SK-N-SH treated with all-trans-retinoic acid at 6 μM for 48 hours (cell line): ENCODE measurements at regions not wholly inside any gene's neighbourhood (a gene's known extent, or its start where the extent isn't known, plus 50 kb on each side); places are given as distances from the start of the nearest gene placed in this dataset.

Experiments
- ATAC-seq: fragments of 200-7000 bp; cut with Tn5 transposase; 3 replicates; pipeline ENCODE4 v1.9.1; 2020; ENCODE audit warnings: mild to moderate bottlenecking, moderate library complexity
- ARNTL ChIP-seq: fragments of 450-650 bp; formaldehyde crosslinking; IDR thresholded peaks from 2 replicates; pipeline ENCODE4 v1.5.0; 2020; ENCODE audit warnings: low read depth, mild to moderate bottlenecking, moderate library complexity, borderline replicate concordance
- BACH2 ChIP-seq: fragments of 250-450 bp; sonication (Bioruptor Pico); IDR thresholded peaks from 2 replicates; pipeline ENCODE4 v1.9.0; 2021; ENCODE audit warnings: mild to moderate bottlenecking, borderline replicate concordance
- CSDC2 ChIP-seq: fragments of 250-450 bp; sonication (Bioruptor Pico); IDR thresholded peaks from 2 replicates; pipeline ENCODE4 v1.5.0; 2020; ENCODE audit warnings: mild to moderate bottlenecking, moderate library complexity
- ESRRG ChIP-seq: fragments of 250-450 bp; sonication (Bioruptor Pico); IDR thresholded peaks from 2 replicates; pipeline ENCODE4 v1.6.1; 2021; ENCODE audit warnings: mild to moderate bottlenecking
- GLIS3 ChIP-seq: fragments of 250-450 bp; sonication (Bioruptor Pico); IDR thresholded peaks from 2 replicates; pipeline ENCODE4 v1.5.0; 2020; ENCODE audit warnings: mild to moderate bottlenecking, moderate library complexity
- ISL1 ChIP-seq: fragments of 250-450 bp; sonication (Bioruptor Pico); IDR thresholded peaks from 2 replicates; pipeline ENCODE4 v2.1.2; 2022; ENCODE audit warnings: mild to moderate bottlenecking, moderate library complexity
- OSR1 ChIP-seq: fragments of 250-450 bp; sonication (Bioruptor Pico); IDR thresholded peaks from 2 replicates; pipeline ENCODE4 v1.8.0; 2022; ENCODE audit warnings: moderate library complexity, mild to moderate bottlenecking, inconsistent platforms
- PPARA ChIP-seq: fragments of 250-450 bp; sonication (Bioruptor Pico); IDR thresholded peaks from 2 replicates; pipeline ENCODE4 v1.5.0; 2020; ENCODE audit warnings: mild to moderate bottlenecking, borderline replicate concordance
- RARB ChIP-seq: fragments of 250-450 bp; sonication (Bioruptor Pico); IDR thresholded peaks from 2 replicates; pipeline ENCODE4 v1.8.0; 2021; ENCODE audit warnings: mild to moderate bottlenecking, moderate library complexity
- SNAI2 ChIP-seq: fragments of 250-450 bp; sonication (Bioruptor Pico); IDR thresholded peaks from 2 replicates; pipeline ENCODE4 v1.5.0; 2020; ENCODE audit warnings: mild to moderate bottlenecking, moderate library complexity
- TCF4 ChIP-seq: fragments of 250-450 bp; sonication (Bioruptor Pico); IDR thresholded peaks from 2 replicates; pipeline ENCODE4 v1.8.0; 2021; ENCODE audit warnings: mild to moderate bottlenecking, moderate library complexity, borderline replicate concordance
- TOX ChIP-seq: fragments of 250-450 bp; sonication (Bioruptor Pico); IDR thresholded peaks from 2 replicates; pipeline ENCODE4 v1.8.0; 2021; ENCODE audit warnings: mild to moderate bottlenecking, moderate library complexity, borderline replicate concordance
- ZC3H10 ChIP-seq: fragments of 250-450 bp; sonication (Bioruptor Pico); IDR thresholded peaks from 2 replicates; pipeline ENCODE4 v1.5.1; 2021; ENCODE audit warnings: mild to moderate bottlenecking, moderate library complexity
- ZFP3 ChIP-seq: fragments of 250-450 bp; sonication (Bioruptor Pico); IDR thresholded peaks from 2 replicates; pipeline ENCODE4 v1.5.0; 2020; ENCODE audit warnings: mild to moderate bottlenecking, moderate library complexity
- ZFP30 ChIP-seq: fragments of 450-650 bp; formaldehyde crosslinking; IDR thresholded peaks from 2 replicates; pipeline ENCODE4 v1.5.0; 2022; ENCODE audit warnings: mild to moderate bottlenecking, moderate library complexity
- ZNF565 ChIP-seq: fragments of 450-650 bp; formaldehyde crosslinking; conservative IDR thresholded peaks from 2 replicates; pipeline ENCODE4 v1.5.0; 2020; ENCODE audit warnings: low read depth, mild to moderate bottlenecking, moderate library complexity
- ZNF70 ChIP-seq: fragments of 450-650 bp; formaldehyde crosslinking; IDR thresholded peaks from 2 replicates; pipeline ENCODE4 v1.5.0; 2020; ENCODE audit warnings: mild to moderate bottlenecking, moderate library complexity
- ZNF8 ChIP-seq: fragments of 450-650 bp; formaldehyde crosslinking; IDR thresholded peaks from 2 replicates; pipeline ENCODE4 v1.5.0; 2020; ENCODE audit warnings: mild to moderate bottlenecking, moderate library complexity
- TF ChIP-seq, protein P1 (sequence below): fragments of 250-450 bp; sonication (Bioruptor Pico); IDR thresholded peaks from 2 replicates; pipeline ENCODE4 v1.5.1; 2021; ENCODE audit warnings: mild to moderate bottlenecking, moderate library complexity
- TF ChIP-seq, protein P2 (sequence below): fragments of 250-450 bp; sonication (Bioruptor Pico); IDR thresholded peaks from 2 replicates; pipeline ENCODE4 v1.5.0; 2020; ENCODE audit warnings: mild to moderate bottlenecking, moderate library complexity
- TF ChIP-seq, protein P3 (sequence below): fragments of 250-450 bp; sonication (Bioruptor Pico); IDR thresholded peaks from 2 replicates; pipeline ENCODE4 v1.8.0; 2021; ENCODE audit warnings: low read depth, mild to moderate bottlenecking, moderate library complexity, borderline replicate concordance
- TF ChIP-seq, protein P4 (sequence below): fragments of 250-450 bp; sonication (Bioruptor Pico); IDR thresholded peaks from 2 replicates; pipeline ENCODE4 v1.5.1; 2020; ENCODE audit warnings: low read depth, mild to moderate bottlenecking, moderate library complexity

DNA sequence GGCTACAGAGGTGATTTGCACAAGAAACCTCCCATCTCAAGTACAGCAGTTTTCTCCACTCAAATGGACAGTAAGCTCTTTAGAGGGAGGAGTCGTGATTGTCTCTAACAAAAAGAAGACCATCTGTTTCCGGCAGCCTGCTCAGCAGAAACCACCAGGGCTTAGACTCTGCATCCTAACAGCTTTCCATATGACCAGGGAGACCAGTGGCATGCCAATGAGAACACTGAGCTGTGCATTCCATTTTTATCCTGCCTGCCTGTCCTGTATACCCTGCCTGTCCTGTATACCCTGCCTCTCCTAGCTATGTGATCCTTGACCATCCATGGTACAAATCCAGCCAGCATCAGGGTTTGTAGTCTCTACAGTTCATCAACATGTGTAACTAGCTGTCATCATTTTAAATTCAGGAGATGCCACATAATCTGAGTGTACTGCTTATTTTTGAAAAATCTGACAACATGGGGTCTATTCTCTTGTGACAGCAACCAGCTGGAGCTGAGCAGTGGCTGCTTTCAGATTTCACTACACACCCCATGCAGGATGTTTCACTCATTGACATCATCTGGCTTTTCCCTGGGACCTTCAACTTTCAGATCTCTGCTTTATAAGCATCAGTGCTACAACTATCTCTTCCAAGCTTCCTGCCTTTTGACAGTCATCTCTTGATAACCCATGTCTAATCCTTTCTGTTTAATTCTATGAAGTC is 50.5 kb upstream of the POU2AF2 start:
- no peak for TF ChIP-seq BACH2 (CRISPR knock-in tag)
- TF ChIP-seq, protein P1, sequence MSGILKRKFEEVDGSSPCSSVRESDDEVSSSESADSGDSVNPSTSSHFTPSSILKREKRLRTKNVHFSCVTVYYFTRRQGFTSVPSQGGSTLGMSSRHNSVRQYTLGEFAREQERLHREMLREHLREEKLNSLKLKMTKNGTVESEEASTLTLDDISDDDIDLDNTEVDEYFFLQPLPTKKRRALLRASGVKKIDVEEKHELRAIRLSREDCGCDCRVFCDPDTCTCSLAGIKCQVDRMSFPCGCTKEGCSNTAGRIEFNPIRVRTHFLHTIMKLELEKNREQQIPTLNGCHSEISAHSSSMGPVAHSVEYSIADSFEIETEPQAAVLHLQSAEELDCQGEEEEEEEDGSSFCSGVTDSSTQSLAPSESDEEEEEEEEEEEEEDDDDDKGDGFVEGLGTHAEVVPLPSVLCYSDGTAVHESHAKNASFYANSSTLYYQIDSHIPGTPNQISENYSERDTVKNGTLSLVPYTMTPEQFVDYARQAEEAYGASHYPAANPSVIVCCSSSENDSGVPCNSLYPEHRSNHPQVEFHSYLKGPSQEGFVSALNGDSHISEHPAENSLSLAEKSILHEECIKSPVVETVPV (CRISPR knock-in tag) = no peak
- TF ChIP-seq OSR1 (CRISPR knock-in tag) = no peak
- TF ChIP-seq CSDC2 (CRISPR knock-in tag) = no peak
- no peak for TF ChIP-seq SNAI2 (CRISPR knock-in tag)
- TF ChIP-seq ZFP30 (CRISPR knock-in tag) = no peak
- TF ChIP-seq ARNTL (CRISPR knock-in tag) = no peak
- TF ChIP-seq ISL1 (CRISPR knock-in tag) = no peak
- no peak for TF ChIP-seq ESRRG (CRISPR knock-in tag)
- no peak for TF ChIP-seq ZFP3
- TF ChIP-seq ZNF70 (CRISPR knock-in tag) = no peak
- no peak for TF ChIP-seq TCF4 (CRISPR knock-in tag)
- TF ChIP-seq ZNF8 = no peak
- no peak for TF ChIP-seq PPARA (CRISPR knock-in tag)
- no peak for TF ChIP-seq RARB (CRISPR knock-in tag)
- TF ChIP-seq, protein P2, sequence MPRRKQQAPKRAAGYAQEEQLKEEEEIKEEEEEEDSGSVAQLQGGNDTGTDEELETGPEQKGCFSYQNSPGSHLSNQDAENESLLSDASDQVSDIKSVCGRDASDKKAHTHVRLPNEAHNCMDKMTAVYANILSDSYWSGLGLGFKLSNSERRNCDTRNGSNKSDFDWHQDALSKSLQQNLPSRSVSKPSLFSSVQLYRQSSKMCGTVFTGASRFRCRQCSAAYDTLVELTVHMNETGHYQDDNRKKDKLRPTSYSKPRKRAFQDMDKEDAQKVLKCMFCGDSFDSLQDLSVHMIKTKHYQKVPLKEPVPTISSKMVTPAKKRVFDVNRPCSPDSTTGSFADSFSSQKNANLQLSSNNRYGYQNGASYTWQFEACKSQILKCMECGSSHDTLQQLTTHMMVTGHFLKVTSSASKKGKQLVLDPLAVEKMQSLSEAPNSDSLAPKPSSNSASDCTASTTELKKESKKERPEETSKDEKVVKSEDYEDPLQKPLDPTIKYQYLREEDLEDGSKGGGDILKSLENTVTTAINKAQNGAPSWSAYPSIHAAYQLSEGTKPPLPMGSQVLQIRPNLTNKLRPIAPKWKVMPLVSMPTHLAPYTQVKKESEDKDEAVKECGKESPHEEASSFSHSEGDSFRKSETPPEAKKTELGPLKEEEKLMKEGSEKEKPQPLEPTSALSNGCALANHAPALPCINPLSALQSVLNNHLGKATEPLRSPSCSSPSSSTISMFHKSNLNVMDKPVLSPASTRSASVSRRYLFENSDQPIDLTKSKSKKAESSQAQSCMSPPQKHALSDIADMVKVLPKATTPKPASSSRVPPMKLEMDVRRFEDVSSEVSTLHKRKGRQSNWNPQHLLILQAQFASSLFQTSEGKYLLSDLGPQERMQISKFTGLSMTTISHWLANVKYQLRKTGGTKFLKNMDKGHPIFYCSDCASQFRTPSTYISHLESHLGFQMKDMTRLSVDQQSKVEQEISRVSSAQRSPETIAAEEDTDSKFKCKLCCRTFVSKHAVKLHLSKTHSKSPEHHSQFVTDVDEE (CRISPR knock-in tag) = no peak
- TF ChIP-seq, protein P3, sequence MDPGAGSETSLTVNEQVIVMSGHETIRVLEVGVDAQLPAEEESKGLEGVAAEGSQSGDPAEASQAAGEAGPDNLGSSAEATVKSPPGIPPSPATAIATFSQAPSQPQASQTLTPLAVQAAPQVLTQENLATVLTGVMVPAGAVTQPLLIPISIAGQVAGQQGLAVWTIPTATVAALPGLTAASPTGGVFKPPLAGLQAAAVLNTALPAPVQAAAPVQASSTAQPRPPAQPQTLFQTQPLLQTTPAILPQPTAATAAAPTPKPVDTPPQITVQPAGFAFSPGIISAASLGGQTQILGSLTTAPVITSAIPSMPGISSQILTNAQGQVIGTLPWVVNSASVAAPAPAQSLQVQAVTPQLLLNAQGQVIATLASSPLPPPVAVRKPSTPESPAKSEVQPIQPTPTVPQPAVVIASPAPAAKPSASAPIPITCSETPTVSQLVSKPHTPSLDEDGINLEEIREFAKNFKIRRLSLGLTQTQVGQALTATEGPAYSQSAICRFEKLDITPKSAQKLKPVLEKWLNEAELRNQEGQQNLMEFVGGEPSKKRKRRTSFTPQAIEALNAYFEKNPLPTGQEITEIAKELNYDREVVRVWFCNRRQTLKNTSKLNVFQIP (CRISPR knock-in tag) = no peak
- TF ChIP-seq GLIS3 = no peak
- ATAC-seq = no peak

DNA sequence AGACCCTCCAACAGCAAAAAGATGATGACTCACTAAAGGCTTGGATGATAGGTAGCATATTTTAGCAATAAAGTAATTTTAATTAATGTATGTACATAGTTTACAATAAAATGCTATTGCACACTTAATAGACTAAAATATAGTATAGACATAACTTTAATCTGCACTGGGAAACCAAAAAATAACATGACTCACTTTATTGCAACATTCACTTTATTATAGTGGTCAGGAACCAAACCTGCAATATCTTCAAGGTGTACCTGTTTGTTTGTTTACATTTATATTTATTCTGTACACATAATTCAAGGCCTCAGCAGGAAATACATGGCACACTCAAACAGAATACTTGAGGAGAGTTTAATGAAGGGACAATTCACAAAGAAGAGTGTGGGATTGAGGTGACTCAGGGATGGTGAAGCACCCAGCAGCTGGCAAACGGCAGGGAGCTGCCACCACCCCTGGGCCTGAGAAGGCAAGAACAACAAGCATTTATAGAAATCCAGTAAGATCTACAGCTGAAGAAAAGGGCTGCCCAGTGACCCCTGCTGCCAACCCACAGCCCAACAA is 51.5 kb upstream of the POU2AF2 start:
- no peak for ATAC-seq
- no peak for TF ChIP-seq ARNTL (CRISPR knock-in tag)
- no peak for TF ChIP-seq ZFP3
- TF ChIP-seq BACH2 (CRISPR knock-in tag) = no peak
- no peak for TF ChIP-seq PPARA (CRISPR knock-in tag)
- TF ChIP-seq RARB (CRISPR knock-in tag) = no peak
- TF ChIP-seq, protein P2 (CRISPR knock-in tag) = no peak
- TF ChIP-seq, protein P4, sequence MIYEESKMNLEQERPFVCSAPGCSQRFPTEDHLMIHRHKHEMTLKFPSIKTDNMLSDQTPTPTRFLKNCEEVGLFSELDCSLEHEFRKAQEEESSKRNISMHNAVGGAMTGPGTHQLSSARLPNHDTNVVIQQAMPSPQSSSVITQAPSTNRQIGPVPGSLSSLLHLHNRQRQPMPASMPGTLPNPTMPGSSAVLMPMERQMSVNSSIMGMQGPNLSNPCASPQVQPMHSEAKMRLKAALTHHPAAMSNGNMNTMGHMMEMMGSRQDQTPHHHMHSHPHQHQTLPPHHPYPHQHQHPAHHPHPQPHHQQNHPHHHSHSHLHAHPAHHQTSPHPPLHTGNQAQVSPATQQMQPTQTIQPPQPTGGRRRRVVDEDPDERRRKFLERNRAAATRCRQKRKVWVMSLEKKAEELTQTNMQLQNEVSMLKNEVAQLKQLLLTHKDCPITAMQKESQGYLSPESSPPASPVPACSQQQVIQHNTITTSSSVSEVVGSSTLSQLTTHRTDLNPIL (CRISPR knock-in tag) = no peak
- TF ChIP-seq ZC3H10 = no peak
- no peak for TF ChIP-seq ZNF565 (CRISPR knock-in tag)
- no peak for TF ChIP-seq ZFP30 (CRISPR knock-in tag)
- no peak for TF ChIP-seq GLIS3
- TF ChIP-seq, protein P1 (CRISPR knock-in tag) = no peak
- TF ChIP-seq CSDC2 (CRISPR knock-in tag) = no peak
- no peak for TF ChIP-seq TCF4 (CRISPR knock-in tag)
- TF ChIP-seq, protein P3 (CRISPR knock-in tag) = no peak
- no peak for TF ChIP-seq ZNF70 (CRISPR knock-in tag)
- no peak for TF ChIP-seq ISL1 (CRISPR knock-in tag)
- no peak for TF ChIP-seq SNAI2 (CRISPR knock-in tag)
- TF ChIP-seq ESRRG (CRISPR knock-in tag) = no peak
- no peak for TF ChIP-seq TOX (CRISPR knock-in tag)
